ENCODE measurements at regions not wholly inside any gene's neighbourhood (a gene's known extent, or its start where the extent isn't known, plus 50 kb on each side); places are given as distances from the start of the nearest gene placed in this dataset.

- no peak for DNase-seq
Observed at GRCh38 chr9:20037699-20038098, 248.9 kb upstream of the SLC24A2 start.

DNA sequence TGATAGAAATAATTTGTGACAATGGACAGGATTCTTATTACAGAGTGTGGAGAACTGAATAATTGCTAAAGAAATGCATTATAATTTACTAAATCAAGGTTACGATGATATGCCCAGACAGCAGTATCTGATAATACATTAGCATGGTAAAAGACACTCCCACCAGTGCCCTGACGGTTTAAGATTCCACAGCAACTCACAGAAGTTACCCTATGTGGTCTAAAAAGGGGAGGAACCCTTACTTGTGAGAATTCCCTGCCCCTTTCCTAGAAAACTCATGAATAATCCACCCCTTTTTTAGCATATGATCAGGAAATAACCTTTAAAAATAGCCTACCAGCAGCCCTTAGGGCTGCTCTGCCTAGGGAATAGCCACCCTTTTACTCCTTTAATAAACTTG, 244.7 kb upstream of the SLC24A2 start:
- DNase-seq, result no peak

DNA sequence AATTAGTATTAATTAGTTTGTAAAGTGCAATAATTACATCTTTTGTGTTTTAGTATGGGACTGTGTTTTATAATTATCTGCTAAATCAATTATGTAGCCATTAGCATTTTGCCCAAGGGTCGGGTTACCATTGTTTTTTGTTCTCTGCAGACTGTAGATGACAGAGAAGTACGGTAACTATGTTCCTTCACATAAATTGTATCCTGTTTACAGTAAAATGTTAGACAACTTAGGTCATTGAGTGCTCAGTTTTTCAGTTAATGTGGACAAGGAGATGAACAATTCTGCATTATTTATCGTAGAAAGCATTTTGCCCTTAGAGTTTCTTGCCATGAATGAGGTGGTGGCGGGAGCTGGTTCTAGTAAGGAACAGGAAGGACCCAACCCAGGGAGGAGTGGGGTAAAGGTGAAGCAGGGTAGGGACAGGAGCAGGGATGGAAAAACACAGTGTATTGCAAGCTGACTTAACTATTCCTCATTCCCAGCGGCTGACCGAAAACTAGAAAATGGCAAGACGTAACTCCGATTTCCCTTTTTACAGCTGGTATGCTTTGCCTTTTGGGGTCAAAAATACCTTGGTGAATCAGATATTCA, 243.7 kb upstream of the SLC24A2 start:
- no peak for DNase-seq

DNA sequence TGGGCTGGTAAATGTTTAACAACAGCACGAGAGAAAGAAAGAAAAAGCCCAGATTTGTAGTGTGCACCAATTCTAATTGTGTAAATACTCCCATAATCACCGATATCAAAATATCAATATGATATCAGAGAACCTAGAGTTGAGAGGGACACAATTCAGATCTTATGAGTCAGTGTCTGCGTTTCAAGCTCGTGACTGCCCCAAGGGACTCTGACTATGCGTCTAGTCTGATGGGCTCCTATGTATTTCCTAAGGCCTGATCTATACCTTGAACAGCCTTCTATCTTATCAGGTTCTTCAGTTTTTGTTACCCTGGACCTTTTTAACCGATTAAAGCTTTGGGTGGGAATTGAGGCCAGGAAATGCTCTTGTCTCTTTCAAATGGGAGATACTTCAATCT, 243.0 kb upstream of the SLC24A2 start:
- no peak for DNase-seq

DNA sequence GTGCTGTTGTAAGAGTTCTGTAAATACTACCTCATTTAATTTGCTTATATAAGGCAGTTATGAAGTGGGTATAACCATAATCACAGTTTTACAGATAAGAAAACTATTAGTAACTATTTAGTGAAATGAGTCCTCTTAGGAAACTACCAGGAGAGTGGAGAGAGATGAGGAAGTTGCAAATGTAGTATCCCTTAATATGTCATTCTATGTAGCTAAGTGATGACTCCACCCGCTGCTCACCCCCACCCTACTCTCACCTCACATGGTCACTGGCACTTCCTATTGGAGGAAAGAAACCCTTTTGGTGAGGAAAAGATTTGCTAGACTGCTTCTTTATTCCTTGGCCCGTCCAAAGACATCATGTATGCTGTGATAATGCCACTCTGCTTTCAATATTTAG, 241.8 kb upstream of the SLC24A2 start:
- no peak for DNase-seq

GRCh38 chr9:20030221-20030620, 241.4 kb upstream of the SLC24A2 start:
- DNase-seq, result no peak

DNA sequence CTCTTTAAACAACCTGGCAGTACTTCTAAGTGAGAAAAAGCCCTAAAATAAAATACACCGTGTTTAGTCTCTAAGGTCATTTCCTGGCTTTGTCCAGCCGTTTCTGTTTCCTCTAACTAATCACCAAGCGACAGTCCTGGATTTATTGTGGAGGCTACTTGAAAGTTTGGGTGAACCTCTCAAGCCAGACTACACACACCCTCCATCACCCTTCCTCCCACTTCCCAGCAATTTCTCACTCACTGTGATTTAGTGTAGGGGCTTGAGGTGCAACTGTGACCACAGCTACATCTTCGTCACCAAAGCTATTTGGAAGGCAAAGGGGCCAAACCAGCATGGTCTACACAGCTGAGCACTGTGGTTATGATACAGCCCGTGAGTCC, 240.0 kb upstream of the SLC24A2 start:
- no peak for DNase-seq

DNA sequence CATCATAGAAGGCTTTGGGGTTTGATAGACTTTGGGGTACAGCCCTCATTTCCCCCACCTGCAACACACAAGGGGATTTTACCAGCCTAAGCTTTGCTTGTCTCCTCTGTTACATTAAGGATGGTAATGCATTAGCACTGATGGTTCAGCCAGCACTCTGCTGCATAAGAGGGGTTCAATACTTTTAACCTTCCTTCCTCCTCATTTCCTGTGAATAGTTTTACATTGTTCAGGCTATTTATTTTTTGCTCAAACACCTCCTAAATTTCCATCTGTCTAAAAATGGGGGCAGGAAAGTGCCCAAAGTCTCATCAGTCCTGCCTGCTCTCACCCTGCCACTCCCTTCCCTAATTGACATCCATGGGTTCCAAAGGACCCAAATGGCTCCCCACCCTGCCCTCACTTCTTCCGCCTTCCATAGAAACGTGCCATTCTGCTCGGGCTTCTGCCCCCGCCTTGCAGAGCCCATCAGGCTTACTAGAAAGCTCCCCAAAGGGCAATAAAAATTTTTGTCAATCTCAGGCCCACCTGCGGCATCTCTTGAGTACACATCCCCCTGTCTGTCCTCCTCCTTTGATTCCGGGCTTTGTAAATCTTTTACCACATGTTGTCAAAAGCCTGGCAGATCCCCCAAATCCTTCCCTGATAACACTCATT, 239.5 kb upstream of the SLC24A2 start:
- DNase-seq, result no peak

DNA sequence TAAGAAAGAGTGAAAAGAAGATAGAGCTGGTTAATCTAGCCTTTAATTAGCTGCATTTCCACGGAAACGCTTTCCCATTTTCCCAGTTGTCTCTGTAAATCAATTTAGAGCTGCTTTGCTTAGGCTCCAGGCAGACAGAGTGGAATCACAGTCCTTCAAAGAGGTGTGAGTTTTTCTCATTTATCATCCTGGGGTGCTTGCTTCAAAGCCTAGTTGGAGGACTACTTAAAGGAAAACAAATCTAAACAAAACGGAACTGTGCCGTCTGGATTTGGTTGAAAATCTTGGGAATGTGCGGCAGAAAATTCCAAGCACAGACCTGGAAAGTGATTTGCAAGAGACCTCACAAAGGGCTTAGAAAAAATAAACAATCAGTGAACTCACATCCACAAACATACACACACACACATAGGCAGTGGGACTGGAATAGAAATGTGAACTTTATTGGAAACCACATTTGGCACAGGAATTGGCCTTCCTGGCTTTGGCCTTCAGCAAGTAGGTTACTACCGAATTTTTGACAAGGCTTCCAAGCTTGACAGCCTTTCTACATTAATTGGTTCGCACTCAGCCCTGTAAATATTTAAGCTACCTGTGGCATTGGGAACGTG, 235.2 kb upstream of the SLC24A2 start:
- no peak for DNase-seq

DNA sequence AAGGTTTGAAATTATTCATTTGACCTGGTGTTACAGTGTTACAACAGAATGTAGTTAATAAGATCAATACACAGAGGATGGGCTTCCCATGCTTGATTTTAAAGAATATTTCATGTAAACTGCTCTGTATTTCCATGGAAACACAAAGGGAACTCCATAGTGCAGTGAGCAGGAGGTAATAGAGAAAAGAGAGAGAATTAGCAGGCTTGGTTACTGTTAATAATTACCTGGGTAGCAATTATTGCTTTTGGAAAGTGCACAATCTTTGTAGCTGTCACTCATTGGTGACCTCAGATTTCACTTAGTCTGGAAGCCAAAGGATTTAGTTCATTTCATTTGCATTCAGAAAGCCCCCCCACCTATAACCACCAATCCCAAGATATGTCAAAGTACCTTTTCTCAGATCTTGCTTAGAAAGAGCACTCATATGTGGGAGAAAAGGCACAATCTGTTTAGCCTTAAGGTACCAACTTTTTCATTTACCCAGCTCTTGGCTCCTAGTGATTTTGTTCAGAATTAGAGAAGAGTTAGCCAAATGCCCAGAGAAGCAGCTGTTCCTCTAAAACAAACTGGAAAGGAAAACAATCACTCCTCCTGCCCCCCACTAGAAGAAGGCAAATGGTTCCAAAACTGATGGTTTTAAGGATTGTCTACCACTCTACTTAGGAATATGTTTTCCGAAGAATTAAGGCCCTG, 234.5 kb upstream of the SLC24A2 start:
- DNase-seq, result no peak

DNA sequence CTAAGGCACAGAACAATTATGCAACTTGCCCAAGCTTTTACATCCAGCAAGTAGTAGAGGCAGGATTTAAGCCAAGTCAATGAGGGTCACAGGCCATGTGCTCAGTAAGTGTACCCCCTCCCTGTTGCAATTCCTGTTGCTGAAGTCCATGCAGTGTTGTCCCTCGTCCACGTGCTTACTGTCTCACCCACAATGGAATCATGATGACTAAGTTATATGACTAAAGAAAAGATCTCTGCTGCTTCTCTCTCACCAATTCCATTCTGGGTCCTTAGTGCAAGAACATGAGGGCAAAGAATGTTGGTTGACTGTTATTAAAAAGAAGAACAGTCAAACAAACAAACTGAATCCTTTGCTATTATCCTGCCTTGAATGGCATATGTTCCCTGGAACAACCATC, 233.6 kb upstream of the SLC24A2 start:
- DNase-seq, result no peak

DNA sequence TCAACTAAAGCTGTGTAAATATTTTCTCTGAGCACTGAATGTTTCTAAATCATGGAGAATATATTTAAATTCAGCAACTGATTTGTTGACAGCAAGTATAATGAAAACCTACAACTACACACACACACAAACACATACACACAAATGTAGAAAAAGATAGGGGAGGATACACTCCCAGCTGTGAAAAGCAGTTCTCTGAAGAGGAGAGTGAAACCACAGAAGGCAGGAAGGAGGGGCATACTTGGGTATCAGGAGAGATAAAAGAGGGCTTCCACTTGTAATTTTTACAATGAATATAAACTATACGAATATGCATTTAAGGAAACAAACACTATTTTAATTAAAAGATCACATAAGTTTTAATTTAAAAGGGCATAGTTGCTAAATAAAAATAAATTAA, 227.8 kb upstream of the SLC24A2 start:
- no peak for DNase-seq

DNA sequence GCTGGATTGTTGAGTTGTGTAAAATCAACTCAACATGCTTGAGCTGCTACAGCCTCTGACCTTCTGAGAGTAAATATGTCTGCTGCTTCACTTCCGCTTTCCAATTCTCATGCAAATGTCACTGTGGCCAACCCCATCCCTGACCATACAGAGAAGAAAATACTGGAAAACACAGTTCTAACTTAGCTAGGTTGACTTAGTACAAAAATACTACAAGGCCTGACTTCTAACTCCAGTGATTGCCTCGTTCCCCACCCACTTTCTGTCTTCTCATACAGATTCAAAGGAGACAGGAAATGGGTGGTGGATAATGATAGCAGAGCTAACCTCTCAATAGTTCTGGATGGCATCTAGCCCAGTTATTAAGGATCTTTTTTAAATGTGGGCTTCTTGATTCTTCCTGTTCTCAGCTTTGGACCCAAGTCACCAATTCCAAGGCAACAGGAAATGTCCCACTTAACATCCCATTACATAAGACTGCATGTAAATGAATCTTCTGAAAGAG, 226.6 kb upstream of the SLC24A2 start:
- peak in 1 of 2 experiments; percentile 3 for DNase-seq

DNA sequence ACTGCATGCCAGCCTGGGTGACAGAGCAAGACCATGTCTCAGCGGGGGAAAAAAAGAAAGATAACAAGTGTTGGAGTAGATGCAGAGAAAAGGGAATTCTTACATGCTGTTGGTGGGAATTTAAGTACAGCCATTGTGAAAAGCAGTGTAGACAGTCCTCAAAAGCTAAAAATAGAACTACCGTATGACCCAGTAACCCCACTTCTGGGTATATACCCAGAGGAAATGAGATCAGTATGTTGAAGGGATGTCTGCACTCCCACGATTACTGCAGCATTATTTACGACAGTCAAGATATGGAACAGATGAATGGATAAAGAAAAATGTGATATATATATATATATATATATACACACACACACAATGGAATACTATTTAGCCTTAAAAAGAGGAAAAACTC, 225.3 kb upstream of the SLC24A2 start:
- DNase-seq, result no peak

- DNase-seq, result no peak
Observed at GRCh38 chr9:20012232-20012631, 223.4 kb upstream of the SLC24A2 start.

GRCh38 chr9:20009606-20010005, 220.8 kb upstream of the SLC24A2 start:
- DNase-seq, result no peak

- no peak for DNase-seq
Observed at GRCh38 chr9:20002011-20002410, 213.2 kb upstream of the SLC24A2 start.

DNA sequence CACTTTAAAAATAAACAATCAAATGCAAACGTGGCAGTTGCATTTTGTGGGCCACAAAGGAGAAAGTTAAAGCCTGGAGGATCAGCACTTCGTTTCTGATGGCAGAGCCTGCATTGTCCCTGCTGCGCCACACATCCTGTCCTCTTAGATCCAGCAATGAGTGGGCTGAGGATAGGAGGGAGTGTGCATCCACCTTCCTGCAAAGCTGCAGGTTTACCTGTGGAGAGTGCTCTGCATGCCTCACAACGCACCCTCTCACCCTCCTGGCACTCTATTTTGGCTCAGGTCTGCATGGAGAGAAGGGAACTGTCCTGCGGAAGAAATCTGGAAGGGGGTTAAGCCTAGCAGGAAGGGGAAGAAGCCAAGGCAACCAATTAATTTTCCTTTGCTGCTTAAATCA, 212.2 kb upstream of the SLC24A2 start:
- no peak for DNase-seq

DNA sequence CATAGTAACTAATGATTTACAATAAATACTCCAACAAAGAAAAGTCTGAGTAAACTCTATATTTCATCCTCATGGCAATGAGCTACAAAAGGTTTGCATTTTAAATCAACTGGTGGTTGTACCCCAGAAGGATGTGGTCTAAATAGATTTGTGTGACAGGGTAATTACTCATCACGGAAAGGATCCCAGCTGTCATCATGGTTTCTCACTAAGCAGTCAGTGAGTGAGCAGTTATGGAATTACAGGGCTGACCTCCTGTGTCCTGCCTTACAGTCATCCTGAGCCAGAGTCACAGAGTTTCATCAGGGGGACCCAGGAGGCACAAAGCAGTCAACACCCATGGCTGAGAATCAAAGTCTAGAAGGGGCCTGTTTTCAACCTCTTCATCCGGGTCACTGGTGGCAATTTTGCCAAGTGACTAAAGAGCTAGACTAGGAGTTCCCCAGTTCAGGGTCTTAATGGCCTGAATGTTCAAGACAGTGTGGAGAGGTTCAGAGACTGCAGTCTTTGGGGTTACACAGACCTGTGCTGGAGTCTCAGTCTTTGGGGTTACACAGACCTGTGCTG, 210.7 kb upstream of the SLC24A2 start:
- DNase-seq, result no peak

- no peak for DNase-seq
Observed at GRCh38 chr9:19998823-19999455, 210.1 kb upstream of the SLC24A2 start.

DNA sequence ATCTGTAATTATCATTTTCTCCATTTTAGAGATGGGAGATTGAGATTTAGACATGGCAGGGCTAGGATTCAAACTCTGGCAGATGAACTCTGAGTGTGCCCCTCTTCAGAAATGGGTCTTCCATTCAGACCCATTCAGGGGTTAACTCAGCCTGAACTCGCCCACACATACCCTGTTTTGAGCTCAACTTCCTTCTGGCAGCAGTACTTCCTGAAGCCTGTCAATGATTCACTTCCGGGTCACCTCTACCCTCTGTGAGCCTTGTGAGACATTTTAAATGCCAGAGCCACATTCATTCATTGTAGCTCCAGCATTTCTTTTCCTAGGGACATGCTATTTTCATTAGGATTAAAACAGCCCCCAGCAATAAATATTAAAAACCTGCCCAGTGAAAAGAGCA, 209.3 kb upstream of the SLC24A2 start:
- DNase-seq, result no peak

GRCh38 chr9:19995619-19996018, 206.8 kb upstream of the SLC24A2 start:
- DNase-seq, result no peak

DNA sequence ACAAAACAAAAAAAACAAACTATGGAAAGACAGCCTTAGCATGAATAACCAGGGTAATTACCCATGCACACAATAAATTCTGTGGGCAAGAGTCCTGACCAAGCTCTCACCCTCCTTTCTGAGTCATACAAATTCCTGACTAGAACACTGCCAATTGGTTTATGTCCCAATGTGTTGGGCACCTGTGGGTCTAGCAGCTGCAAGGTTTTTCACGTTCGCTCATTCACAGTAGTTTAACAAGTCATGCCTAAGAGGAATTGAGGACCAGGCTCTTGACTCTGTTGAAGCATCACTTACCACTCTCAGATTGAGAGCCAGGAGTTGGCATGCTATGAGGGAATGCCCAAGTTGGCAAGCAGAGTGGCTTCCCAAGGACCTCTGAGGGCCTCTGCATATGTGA, 205.5 kb upstream of the SLC24A2 start:
- DNase-seq, result no peak

Measured in Kasumi-1 (cell line).